ENCODE measurements at regions not wholly inside any gene's neighbourhood (a gene's known extent, or its start where the extent isn't known, plus 50 kb on each side); places are given as distances from the start of the nearest gene placed in this dataset.

DNA sequence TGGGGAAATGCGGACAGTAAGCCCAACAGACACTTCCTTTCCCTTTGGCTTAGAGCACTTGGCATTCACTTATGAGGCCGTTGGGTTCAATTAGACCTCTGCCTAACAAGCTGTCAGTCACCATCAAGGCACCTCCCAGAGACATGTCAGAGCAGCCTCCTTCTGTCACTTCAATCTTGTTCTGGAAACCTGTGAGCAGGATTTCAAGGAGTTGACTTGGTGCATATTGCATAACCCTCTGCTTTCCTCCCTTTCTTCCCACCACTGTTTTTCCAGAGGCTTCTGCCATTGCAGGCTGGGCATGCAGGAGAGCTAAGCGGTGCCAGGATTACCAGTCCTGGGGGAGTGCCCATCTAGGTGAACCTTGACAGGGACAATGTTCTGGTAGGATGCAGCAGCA, 484.2 kb upstream of the LRRC4C start:
- WGBS (ENCODE audit: low lambda C conversion rate): 6% methylated on average over 3 of the region's 3 CpGs
- Histone ChIP-seq H3K27ac (ENCODE audit: extremely low read length, insufficient read depth, low read length) (no peak overlapping the region), H3K36me3 (replicated peaks in 1 of 2; ENCODE audit: control insufficient read depth in 1 of 2, insufficient read depth in 2 of 2, low read length in 2 of 2) (no peaks in the 10 kb centered on the region), H3K79me2 (ENCODE audit: insufficient read depth, low read length) (no peaks in the 10 kb centered on the region), H2AFZ (ENCODE audit: low read length) (no peak overlapping the region), H3K9me3 (ENCODE audit: low read length) (peaks cover 90% of the 10 kb centered on the region), H3K4me1 (ENCODE audit: insufficient read depth, low read length) (no peaks in the 10 kb centered on the region), H3K4me2 (ENCODE audit: low read depth, low read length) (no peak overlapping the region), H3K4me3 (replicated peaks in 1 of 3; ENCODE audit: insufficient read depth in 1 of 3, low read depth in 2 of 3, low read length in 3 of 3) (no peak overlapping the region), H4K20me1 (ENCODE audit: insufficient read depth, low read length) (no peaks in the 10 kb centered on the region), H3K9ac (ENCODE audit: insufficient read depth, low read depth, low read length) (no peak overlapping the region), H3K27me3 (ENCODE audit: control insufficient read depth in 1 of 2, insufficient read depth in 2 of 2, low read length in 2 of 2) (no peaks in the 10 kb centered on the region)
- in situ Hi-C loops (cut with HindIII; ENCODE audit: extremely low pct_ligation_motif_present, low pct_unique_long_range_greater_than_20kb) (no loop called here), intact Hi-C loops (cut with micrococcal nuclease; ENCODE audit: unreplicated experiment) (no loop called here)
- ATAC-seq: no peak
- FAIRE-seq: no peak
- ChIA-PET CTCF (ENCODE audit: low intra/inter-chr PET ratio, low total read pairs) (no interaction called here), POLR2A (no interaction called here)
- no peak for DNase-seq (ENCODE audit: low spot score)
- BruUV-seq (replicated peaks): no TSS peak
- TF ChIP-seq, protein P1, sequence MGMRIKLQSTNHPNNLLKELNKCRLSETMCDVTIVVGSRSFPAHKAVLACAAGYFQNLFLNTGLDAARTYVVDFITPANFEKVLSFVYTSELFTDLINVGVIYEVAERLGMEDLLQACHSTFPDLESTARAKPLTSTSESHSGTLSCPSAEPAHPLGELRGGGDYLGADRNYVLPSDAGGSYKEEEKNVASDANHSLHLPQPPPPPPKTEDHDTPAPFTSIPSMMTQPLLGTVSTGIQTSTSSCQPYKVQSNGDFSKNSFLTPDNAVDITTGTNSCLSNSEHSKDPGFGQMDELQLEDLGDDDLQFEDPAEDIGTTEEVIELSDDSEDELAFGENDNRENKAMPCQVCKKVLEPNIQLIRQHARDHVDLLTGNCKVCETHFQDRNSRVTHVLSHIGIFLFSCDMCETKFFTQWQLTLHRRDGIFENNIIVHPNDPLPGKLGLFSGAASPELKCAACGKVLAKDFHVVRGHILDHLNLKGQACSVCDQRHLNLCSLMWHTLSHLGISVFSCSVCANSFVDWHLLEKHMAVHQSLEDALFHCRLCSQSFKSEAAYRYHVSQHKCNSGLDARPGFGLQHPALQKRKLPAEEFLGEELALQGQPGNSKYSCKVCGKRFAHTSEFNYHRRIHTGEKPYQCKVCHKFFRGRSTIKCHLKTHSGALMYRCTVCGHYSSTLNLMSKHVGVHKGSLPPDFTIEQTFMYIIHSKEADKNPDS (CRISPR knock-in tag; IDR thresholded peaks at IDR 0.05): no peak
- TF ChIP-seq SP5 (CRISPR knock-in tag; IDR thresholded peaks at IDR 0.05; ENCODE audit: borderline replicate concordance, low read depth) (no peak), NR2F6 (IDR thresholded peaks at IDR 0.05) (no peak), NR2F6 (CRISPR knock-in tag; IDR thresholded peaks at IDR 0.05) (no peak), ZNF839 (CRISPR knock-in tag; IDR thresholded peaks at IDR 0.05; ENCODE audit: borderline replicate concordance) (no peak), MAFF (IDR thresholded peaks at IDR 0.05; ENCODE audit: low read depth, low read length) (no peak), MAFK (conservative IDR thresholded peaks at IDR 0.05 in 1 of 2, IDR thresholded peaks at IDR 0.05 in 1 of 2; ENCODE audit: low read length in 2 of 2) (no peak), KMT2A (CRISPR knock-in tag; IDR thresholded peaks at IDR 0.05) (no peak), SYNCRIP (IDR thresholded peaks at IDR 0.05; ENCODE audit: insufficient read depth, low read depth, low read length) (no peak), FOXO1 (CRISPR knock-in tag; IDR thresholded peaks at IDR 0.05) (no peak), ZNF546 (CRISPR knock-in tag; conservative IDR thresholded peaks at IDR 0.05) (no peak), ZFP82 (CRISPR knock-in tag; IDR thresholded peaks at IDR 0.05; ENCODE audit: borderline replicate concordance) (no peak), ATM (IDR thresholded peaks at IDR 0.05; ENCODE audit: borderline replicate concordance) (no peak), ZNF563 (CRISPR knock-in tag; IDR thresholded peaks at IDR 0.05) (no peak), SOX13 (IDR thresholded peaks at IDR 0.05) (no peak), SOX13 (CRISPR knock-in tag; conservative IDR thresholded peaks at IDR 0.05 in 1 of 2, IDR thresholded peaks at IDR 0.05 in 1 of 2) (no peak)
- TF ChIP-seq, protein P2, sequence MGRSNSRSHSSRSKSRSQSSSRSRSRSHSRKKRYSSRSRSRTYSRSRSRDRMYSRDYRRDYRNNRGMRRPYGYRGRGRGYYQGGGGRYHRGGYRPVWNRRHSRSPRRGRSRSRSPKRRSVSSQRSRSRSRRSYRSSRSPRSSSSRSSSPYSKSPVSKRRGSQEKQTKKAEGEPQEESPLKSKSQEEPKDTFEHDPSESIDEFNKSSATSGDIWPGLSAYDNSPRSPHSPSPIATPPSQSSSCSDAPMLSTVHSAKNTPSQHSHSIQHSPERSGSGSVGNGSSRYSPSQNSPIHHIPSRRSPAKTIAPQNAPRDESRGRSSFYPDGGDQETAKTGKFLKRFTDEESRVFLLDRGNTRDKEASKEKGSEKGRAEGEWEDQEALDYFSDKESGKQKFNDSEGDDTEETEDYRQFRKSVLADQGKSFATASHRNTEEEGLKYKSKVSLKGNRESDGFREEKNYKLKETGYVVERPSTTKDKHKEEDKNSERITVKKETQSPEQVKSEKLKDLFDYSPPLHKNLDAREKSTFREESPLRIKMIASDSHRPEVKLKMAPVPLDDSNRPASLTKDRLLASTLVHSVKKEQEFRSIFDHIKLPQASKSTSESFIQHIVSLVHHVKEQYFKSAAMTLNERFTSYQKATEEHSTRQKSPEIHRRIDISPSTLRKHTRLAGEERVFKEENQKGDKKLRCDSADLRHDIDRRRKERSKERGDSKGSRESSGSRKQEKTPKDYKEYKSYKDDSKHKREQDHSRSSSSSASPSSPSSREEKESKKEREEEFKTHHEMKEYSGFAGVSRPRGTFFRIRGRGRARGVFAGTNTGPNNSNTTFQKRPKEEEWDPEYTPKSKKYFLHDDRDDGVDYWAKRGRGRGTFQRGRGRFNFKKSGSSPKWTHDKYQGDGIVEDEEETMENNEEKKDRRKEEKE (IDR thresholded peaks at IDR 0.05): no peak
- TF ChIP-seq, protein P3, sequence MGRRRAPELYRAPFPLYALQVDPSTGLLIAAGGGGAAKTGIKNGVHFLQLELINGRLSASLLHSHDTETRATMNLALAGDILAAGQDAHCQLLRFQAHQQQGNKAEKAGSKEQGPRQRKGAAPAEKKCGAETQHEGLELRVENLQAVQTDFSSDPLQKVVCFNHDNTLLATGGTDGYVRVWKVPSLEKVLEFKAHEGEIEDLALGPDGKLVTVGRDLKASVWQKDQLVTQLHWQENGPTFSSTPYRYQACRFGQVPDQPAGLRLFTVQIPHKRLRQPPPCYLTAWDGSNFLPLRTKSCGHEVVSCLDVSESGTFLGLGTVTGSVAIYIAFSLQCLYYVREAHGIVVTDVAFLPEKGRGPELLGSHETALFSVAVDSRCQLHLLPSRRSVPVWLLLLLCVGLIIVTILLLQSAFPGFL (CRISPR knock-in tag; IDR thresholded peaks at IDR 0.05): no peak
- TF ChIP-seq, protein P4, sequence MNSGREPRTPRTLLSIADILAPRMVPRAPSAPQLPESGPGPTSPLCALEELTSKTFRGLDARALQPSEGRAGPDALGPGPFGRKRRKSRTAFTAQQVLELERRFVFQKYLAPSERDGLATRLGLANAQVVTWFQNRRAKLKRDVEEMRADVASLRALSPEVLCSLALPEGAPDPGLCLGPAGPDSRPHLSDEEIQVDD (CRISPR knock-in tag; IDR thresholded peaks at IDR 0.05; ENCODE audit: borderline replicate concordance): no peak
- TF ChIP-seq, protein P5, sequence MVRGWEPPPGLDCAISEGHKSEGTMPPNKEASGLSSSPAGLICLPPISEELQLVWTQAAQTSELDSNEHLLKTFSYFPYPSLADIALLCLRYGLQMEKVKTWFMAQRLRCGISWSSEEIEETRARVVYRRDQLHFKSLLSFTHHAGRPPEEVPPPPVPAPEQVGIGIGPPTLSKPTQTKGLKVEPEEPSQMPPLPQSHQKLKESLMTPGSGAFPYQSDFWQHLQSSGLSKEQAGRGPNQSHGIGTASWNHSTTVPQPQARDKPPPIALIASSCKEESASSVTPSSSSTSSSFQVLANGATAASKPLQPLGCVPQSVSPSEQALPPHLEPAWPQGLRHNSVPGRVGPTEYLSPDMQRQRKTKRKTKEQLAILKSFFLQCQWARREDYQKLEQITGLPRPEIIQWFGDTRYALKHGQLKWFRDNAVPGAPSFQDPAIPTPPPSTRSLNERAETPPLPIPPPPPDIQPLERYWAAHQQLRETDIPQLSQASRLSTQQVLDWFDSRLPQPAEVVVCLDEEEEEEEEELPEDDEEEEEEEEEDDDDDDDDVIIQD (CRISPR knock-in tag; IDR thresholded peaks at IDR 0.05; ENCODE audit: low read depth): no peak
